ENCODE measurements at regions not wholly inside any gene's neighbourhood (a gene's known extent, or its start where the extent isn't known, plus 50 kb on each side); places are given as distances from the start of the nearest gene placed in this dataset.

DNA sequence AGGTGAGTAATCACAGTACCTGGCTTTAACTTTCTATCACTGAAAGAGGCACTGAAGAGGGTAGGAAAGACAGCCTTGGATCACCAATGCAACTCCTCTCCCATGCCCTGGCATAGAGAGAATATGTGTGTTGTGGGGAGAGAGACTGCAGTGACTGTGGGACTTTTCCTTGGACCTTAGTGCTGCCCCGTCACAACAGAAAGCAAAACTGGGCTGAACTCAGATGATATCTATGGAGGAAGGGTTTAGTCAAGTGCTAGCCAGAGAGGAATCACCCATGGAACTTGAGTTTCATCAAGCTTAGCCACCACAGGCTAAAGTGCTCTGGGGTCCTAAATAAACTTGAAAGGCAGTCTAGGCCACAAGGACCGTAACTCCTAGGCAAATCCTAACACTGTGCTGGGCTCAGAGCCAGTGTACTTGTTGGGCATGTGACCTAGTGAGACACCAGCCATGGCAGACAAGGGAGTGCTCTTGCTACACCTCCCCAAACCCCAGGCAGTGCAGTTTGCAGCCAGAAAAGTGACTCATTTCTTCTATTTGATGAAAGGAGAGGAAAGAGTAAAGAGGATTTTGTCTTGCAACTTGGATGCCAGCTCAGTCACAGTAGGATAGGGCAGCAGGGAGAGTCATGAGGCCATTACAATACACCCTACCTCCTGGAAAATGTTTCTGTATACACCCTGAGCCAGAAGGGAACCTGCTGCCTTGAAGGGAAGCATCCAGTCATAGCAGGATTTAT lies 105.8 kb upstream of the SPOPL start:
- no peak overlapping the region for H3K4me3 ChIP-seq (ENCODE audit: low read depth, low read length, poor library complexity, severe bottlenecking)
- no peak overlapping the region for H3K9ac ChIP-seq (ENCODE audit: low read length)
- H4K20me1 ChIP-seq (ENCODE audit: insufficient read depth, low read length) = no peaks in the 10 kb centered on the region
- H3K4me2 ChIP-seq (ENCODE audit: low read length) = no peak overlapping the region
- no peak overlapping the region for H3K27ac ChIP-seq (ENCODE audit: low read depth, low read length, poor library complexity, severe bottlenecking)
- H2AFZ ChIP-seq (ENCODE audit: low read length) = no peak overlapping the region
- no peaks in the 10 kb centered on the region for H3K79me2 ChIP-seq (ENCODE audit: insufficient read depth, low read length)
- no peaks in the 10 kb centered on the region for H3K36me3 ChIP-seq (ENCODE audit: insufficient read depth, low read length)
- no peaks in the 10 kb centered on the region for H3F3A ChIP-seq (ENCODE audit: insufficient read depth, low read length)
- H3K27me3 ChIP-seq (ENCODE audit: insufficient read depth, low read length) = no peaks in the 10 kb centered on the region
- H3K4me1 ChIP-seq (ENCODE audit: insufficient read depth, low read length, severe bottlenecking) = no peaks in the 10 kb centered on the region
- H3K9me3 ChIP-seq (ENCODE audit: low read length) = no peaks in the 10 kb centered on the region
- TF ChIP-seq, protein P1, sequence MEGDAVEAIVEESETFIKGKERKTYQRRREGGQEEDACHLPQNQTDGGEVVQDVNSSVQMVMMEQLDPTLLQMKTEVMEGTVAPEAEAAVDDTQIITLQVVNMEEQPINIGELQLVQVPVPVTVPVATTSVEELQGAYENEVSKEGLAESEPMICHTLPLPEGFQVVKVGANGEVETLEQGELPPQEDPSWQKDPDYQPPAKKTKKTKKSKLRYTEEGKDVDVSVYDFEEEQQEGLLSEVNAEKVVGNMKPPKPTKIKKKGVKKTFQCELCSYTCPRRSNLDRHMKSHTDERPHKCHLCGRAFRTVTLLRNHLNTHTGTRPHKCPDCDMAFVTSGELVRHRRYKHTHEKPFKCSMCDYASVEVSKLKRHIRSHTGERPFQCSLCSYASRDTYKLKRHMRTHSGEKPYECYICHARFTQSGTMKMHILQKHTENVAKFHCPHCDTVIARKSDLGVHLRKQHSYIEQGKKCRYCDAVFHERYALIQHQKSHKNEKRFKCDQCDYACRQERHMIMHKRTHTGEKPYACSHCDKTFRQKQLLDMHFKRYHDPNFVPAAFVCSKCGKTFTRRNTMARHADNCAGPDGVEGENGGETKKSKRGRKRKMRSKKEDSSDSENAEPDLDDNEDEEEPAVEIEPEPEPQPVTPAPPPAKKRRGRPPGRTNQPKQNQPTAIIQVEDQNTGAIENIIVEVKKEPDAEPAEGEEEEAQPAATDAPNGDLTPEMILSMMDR (IDR thresholded peaks at IDR 0.05; ENCODE audit: low read length) = no peak
- no peak for TF ChIP-seq EZH2 (IDR thresholded peaks at IDR 0.05; ENCODE audit: borderline replicate concordance, low read length)
- H3K9me2 ChIP-seq (ENCODE audit: low read depth, low read length) = no peaks in the 10 kb centered on the region

DNA sequence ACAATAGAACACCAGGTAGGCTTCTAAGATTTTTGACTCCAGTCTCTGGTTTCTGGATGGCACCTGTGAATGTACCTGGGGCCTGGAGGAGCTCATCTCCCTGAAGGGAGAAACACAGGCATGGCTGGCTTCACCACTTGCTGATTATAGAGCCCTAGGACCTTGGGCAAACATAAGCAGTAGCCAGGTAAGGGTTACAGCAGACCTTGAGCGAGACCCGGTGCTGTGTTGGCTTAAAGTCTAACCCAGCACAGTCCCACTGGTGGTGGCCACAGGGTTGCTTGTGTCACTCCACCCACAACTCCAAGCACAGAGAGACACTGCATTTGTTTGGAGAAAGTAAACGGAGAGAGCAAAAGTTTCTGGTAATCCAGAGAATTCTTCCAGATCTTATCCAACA lies 104.7 kb upstream of the SPOPL start:
- Histone ChIP-seq H3F3A (ENCODE audit: insufficient read depth, low read length) (no peaks in the 10 kb centered on the region), H3K4me2 (ENCODE audit: low read length) (no peak overlapping the region), H3K4me1 (ENCODE audit: insufficient read depth, low read length, severe bottlenecking) (no peaks in the 10 kb centered on the region), H3K36me3 (ENCODE audit: insufficient read depth, low read length) (no peaks in the 10 kb centered on the region), H3K9me3 (ENCODE audit: low read length) (0 out of 2 replicates have a peak, but pooled peaks cover 3% of the 10 kb centered on the region), H3K9ac (ENCODE audit: low read length) (no peak overlapping the region), H3K9me2 (ENCODE audit: low read depth, low read length) (no peaks in the 10 kb centered on the region), H2AFZ (ENCODE audit: low read length) (no peak overlapping the region), H3K27me3 (ENCODE audit: insufficient read depth, low read length) (no peaks in the 10 kb centered on the region), H4K20me1 (ENCODE audit: insufficient read depth, low read length) (no peaks in the 10 kb centered on the region), H3K79me2 (ENCODE audit: insufficient read depth, low read length) (no peaks in the 10 kb centered on the region), H3K27ac (ENCODE audit: low read depth, low read length, poor library complexity, severe bottlenecking) (no peak overlapping the region), H3K4me3 (ENCODE audit: low read depth, low read length, poor library complexity, severe bottlenecking) (no peak overlapping the region)
- TF ChIP-seq, protein P1 (IDR thresholded peaks at IDR 0.05; ENCODE audit: low read length) = no peak
- TF ChIP-seq EZH2 (IDR thresholded peaks at IDR 0.05; ENCODE audit: borderline replicate concordance, low read length) = no peak

DNA sequence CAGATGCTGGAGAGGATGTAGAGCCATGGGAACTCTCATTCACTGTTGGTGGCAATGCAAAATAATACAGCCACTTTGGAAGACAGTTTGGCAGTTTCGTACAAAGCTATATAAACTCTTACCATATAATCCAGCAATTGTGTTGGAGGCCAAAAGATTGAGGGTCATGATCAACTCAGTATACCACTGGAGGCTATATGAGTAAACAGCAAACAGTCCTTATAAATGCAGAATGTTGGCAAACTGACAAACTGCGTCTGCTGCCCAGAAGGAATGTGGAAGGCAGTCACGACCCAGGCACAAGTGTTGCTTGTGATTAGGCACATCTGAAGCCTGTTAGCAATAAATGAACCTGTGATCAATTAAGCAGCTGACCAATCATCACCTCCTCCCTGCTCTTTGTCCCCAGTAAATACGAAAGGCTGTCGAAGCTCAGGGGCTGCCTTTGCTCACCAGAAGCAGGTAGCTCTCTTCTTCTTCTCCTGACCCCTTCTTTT lies 98.1 kb upstream of the SPOPL start:
- Histone ChIP-seq H3K27me3 (ENCODE audit: insufficient read depth, low read length) (no peaks in the 10 kb centered on the region), H3K9me3 (ENCODE audit: low read length) (0 out of 2 replicates have a peak, but pooled peaks cover 3% of the 10 kb centered on the region), H3K36me3 (ENCODE audit: insufficient read depth, low read length) (no peaks in the 10 kb centered on the region), H2AFZ (ENCODE audit: low read length) (no peak overlapping the region), H3F3A (ENCODE audit: insufficient read depth, low read length) (no peaks in the 10 kb centered on the region), H3K9ac (ENCODE audit: low read length) (no peak overlapping the region), H3K4me2 (ENCODE audit: low read length) (no peak overlapping the region), H3K4me1 (ENCODE audit: insufficient read depth, low read length, severe bottlenecking) (no peaks in the 10 kb centered on the region), H3K9me2 (ENCODE audit: low read depth, low read length) (no peaks in the 10 kb centered on the region; the same call in 1 of the 2 replicates), H3K79me2 (ENCODE audit: insufficient read depth, low read length) (no peaks in the 10 kb centered on the region), H3K27ac (ENCODE audit: low read depth, low read length, poor library complexity, severe bottlenecking) (no peak overlapping the region), H4K20me1 (ENCODE audit: insufficient read depth, low read length) (no peaks in the 10 kb centered on the region), H3K4me3 (ENCODE audit: low read depth, low read length, poor library complexity, severe bottlenecking) (no peak overlapping the region)
- no peak for TF ChIP-seq EZH2 (IDR thresholded peaks at IDR 0.05; ENCODE audit: borderline replicate concordance, low read length)
- TF ChIP-seq, protein P1 (IDR thresholded peaks at IDR 0.05; ENCODE audit: low read length) = no peak
